HEK293 (cell line): ENCODE measurements at regions not wholly inside any gene's neighbourhood (a gene's known extent, or its start where the extent isn't known, plus 50 kb on each side); places are given as distances from the start of the nearest gene placed in this dataset.

Experiments
- CTCF ChIA-PET: fragments of 350-600 bp; formaldehyde crosslinking; extraction: SDS; loops from one replicate; lab custom pipeline; 2021; ENCODE audit warnings: antibody characterized with exemption; lab: Yijun Ruan, JAX
- POLR2A ChIA-PET: fragments of 300-600 bp; formaldehyde crosslinking; extraction: SDS; loops from one replicate; lab custom pipeline; 2020; ENCODE audit warnings: antibody characterized with exemption, inconsistent platforms; lab: Yijun Ruan, JAX
- H3K27ac ChIP-seq: fragments of 200-500 bp; sonication (Bioruptor generic); 2 replicates; pipeline ENCODE4 v1.5.1; 2014; ENCODE audit warnings: low read depth, low read length, control low read depth, inconsistent platforms; ENCODE audit errors: extremely low read depth
- H3K36me3 ChIP-seq, 2 experiments: fragments of 200-500 bp in 1 of 2; sonication (Bioruptor generic) in 1 of 2; 1 replicate in 1 of 2; 2 replicates in 1 of 2; pipeline ENCODE4 v1.5.1; 2014 to 2017; ENCODE audit warnings: inconsistent platforms in 2 of 2, low read length in 2 of 2; ENCODE audit not compliant: control insufficient read depth in 2 of 2, insufficient read depth in 1 of 2
- H3K4me1 ChIP-seq: fragments of 200-500 bp; sonication (Bioruptor generic); 2 replicates; pipeline ENCODE4 v1.5.1; 2014; ENCODE audit warnings: mild to moderate bottlenecking, low read length, inconsistent platforms; ENCODE audit not compliant: control insufficient read depth, insufficient read depth
- H3K4me3 ChIP-seq: 2 replicates; pipeline ENCODE4 v1.5.1; 2011; ENCODE audit warnings: low read depth, mild to moderate bottlenecking, control low read depth, low read length, moderate library complexity
- H3K9me3 ChIP-seq: fragments of 200-500 bp; sonication (Bioruptor generic); 2 replicates; pipeline ENCODE4 v1.5.1; 2014; ENCODE audit warnings: low read depth, low read length, inconsistent platforms; ENCODE audit not compliant: control insufficient read depth, insufficient read depth
- GFI1B ChIP-seq: fragments of 450-650 bp; formaldehyde crosslinking; IDR thresholded peaks from 2 replicates; pipeline ENCODE4 v1.5.1; 2016; ENCODE audit warnings: missing biosample characterization, missing genetic modification characterization
- OSR2 ChIP-seq: fragments of 450-650 bp; formaldehyde crosslinking; IDR thresholded peaks from 2 replicates; pipeline ENCODE4 v1.5.1; 2016; ENCODE audit warnings: missing biosample characterization, missing genetic modification characterization
- SALL2 ChIP-seq: fragments of 450-650 bp; formaldehyde crosslinking; IDR thresholded peaks from 2 replicates; pipeline ENCODE4 v1.5.0; 2017; ENCODE audit warnings: missing biosample characterization, mild to moderate bottlenecking, missing genetic modification characterization, borderline replicate concordance
- TCF7L2 ChIP-seq: IDR thresholded peaks from 2 replicates; pipeline ENCODE4 v1.6.1; 2011; ENCODE audit warnings: low read depth, mild to moderate bottlenecking, inconsistent platforms, low read length, moderate library complexity, borderline replicate concordance
- YY1 ChIP-seq: fragments of 450-650 bp; formaldehyde crosslinking; IDR thresholded peaks from 2 replicates; pipeline ENCODE4 v1.5.1; 2018; ENCODE audit warnings: missing biosample characterization, missing genetic modification characterization
- ZBTB17 ChIP-seq: fragments of 450-650 bp; formaldehyde crosslinking; IDR thresholded peaks from 2 replicates; pipeline ENCODE4 v1.5.1; 2016; ENCODE audit warnings: missing biosample characterization, missing genetic modification characterization
- ZBTB7A ChIP-seq: fragments of 450-650 bp; formaldehyde crosslinking; IDR thresholded peaks from 2 replicates; pipeline ENCODE4 v1.5.1; 2016; ENCODE audit warnings: low read depth, missing biosample characterization, missing genetic modification characterization
- ZNF16 ChIP-seq: fragments of 450-650 bp; formaldehyde crosslinking; IDR thresholded peaks from 2 replicates; pipeline ENCODE4 v1.5.1; 2016; ENCODE audit warnings: low read depth, missing biosample characterization, missing genetic modification characterization
- ZNF184 ChIP-seq: fragments of 450-650 bp; IDR thresholded peaks from 2 replicates; pipeline ENCODE4 v1.5.1; 2018; ENCODE audit warnings: missing biosample characterization, mild to moderate bottlenecking, missing genetic modification characterization
- ZNF404 ChIP-seq: fragments of 450-650 bp; formaldehyde crosslinking; IDR thresholded peaks from 2 replicates; pipeline ENCODE4 v1.5.1; 2017; ENCODE audit warnings: missing biosample characterization, missing genetic modification characterization
- ZNF529 ChIP-seq: fragments of 450-650 bp; formaldehyde crosslinking; IDR thresholded peaks from 2 replicates; pipeline ENCODE4 v1.5.1; 2017; ENCODE audit warnings: missing genetic modification characterization, missing biosample characterization; ENCODE audit not compliant: insufficient replicate concordance
- ZNF530 ChIP-seq: fragments of 450-650 bp; formaldehyde crosslinking; IDR thresholded peaks from 2 replicates; pipeline ENCODE4 v1.5.1; 2016; ENCODE audit warnings: low read depth, missing biosample characterization, missing genetic modification characterization
- ZNF596 ChIP-seq: fragments of 450-650 bp; IDR thresholded peaks from 2 replicates; pipeline ENCODE4 v1.5.0; 2018; ENCODE audit warnings: missing biosample characterization, mild to moderate bottlenecking, missing genetic modification characterization, moderate library complexity
- ZNF701 ChIP-seq: fragments of 450-650 bp; formaldehyde crosslinking; IDR thresholded peaks from 2 replicates; pipeline ENCODE4 v1.5.1; 2016; ENCODE audit warnings: missing biosample characterization, missing genetic modification characterization
- ZNF768 ChIP-seq: fragments of 450-650 bp; formaldehyde crosslinking; IDR thresholded peaks from 2 replicates; pipeline ENCODE4 v1.5.1; 2018; ENCODE audit warnings: missing biosample characterization, mild to moderate bottlenecking, missing genetic modification characterization
- ZNF843 ChIP-seq: fragments of 450-650 bp; formaldehyde crosslinking; IDR thresholded peaks from 2 replicates; pipeline ENCODE4 v1.5.1; 2016; ENCODE audit warnings: missing biosample characterization, missing genetic modification characterization
- ZXDB ChIP-seq: fragments of 450-650 bp; formaldehyde crosslinking; IDR thresholded peaks from 2 replicates; pipeline ENCODE4 v1.5.1; 2016; ENCODE audit warnings: missing biosample characterization, missing genetic modification characterization
- TF ChIP-seq, protein P1 (sequence below): fragments of 450-650 bp; formaldehyde crosslinking; IDR thresholded peaks from 2 replicates; pipeline ENCODE4 v1.5.1; 2017; ENCODE audit warnings: missing biosample characterization, missing genetic modification characterization
- TF ChIP-seq, protein P2 (sequence below): fragments of 450-650 bp; formaldehyde crosslinking; IDR thresholded peaks from 2 replicates; pipeline ENCODE4 v1.5.1; 2016; ENCODE audit warnings: missing biosample characterization, missing genetic modification characterization
- TF ChIP-seq, protein P3 (sequence below): fragments of 450-650 bp; formaldehyde crosslinking; IDR thresholded peaks from 2 replicates; pipeline ENCODE4 v1.5.1; 2016; ENCODE audit warnings: missing biosample characterization, missing genetic modification characterization
- TF ChIP-seq, protein P4 (sequence below): fragments of 450-650 bp; formaldehyde crosslinking; IDR thresholded peaks from 2 replicates; pipeline ENCODE4 v1.5.1; 2016; ENCODE audit warnings: missing biosample characterization, missing genetic modification characterization

DNA sequence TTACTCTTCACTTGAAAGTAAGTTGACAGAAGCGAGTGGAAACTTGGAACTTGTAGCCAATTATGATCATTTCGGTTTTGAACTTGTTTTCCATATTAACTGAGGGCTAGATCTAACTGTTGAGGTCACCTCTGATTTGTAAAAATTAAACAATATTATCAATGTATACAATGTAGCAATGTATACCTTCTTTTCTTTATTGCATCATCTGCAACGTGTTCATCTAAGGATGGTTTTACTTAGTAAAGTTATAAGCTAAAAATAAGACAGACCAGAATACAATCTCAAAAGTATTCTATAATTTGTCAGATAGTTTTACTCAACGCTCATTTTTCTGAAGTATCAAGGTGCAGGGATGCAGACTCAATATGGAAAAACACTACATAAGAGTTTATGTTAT, 435.0 kb upstream of the TNP1 start:
- CTCF ChIA-PET = interaction anchor here (0.6 to 1.0 kb wide), 2 partner anchors 216 to 254 kb away, joined by 3 to 7 read pairs; no protein-coding TSS in a partner anchor
- no peak for TF ChIP-seq ZNF701 (tag by site-specific recombination)
- peaks cover 7% of the 10 kb centered on the region for H3K4me1 ChIP-seq
- H3K36me3 ChIP-seq = no peaks in the 10 kb centered on the region
- no peak overlapping the region for H3K27ac ChIP-seq
- POLR2A ChIA-PET = no interaction called here
- no peaks in the 10 kb centered on the region; the same call in 1 of the 2 replicates for H3K9me3 ChIP-seq
- no peak overlapping the region for H3K4me3 ChIP-seq

DNA sequence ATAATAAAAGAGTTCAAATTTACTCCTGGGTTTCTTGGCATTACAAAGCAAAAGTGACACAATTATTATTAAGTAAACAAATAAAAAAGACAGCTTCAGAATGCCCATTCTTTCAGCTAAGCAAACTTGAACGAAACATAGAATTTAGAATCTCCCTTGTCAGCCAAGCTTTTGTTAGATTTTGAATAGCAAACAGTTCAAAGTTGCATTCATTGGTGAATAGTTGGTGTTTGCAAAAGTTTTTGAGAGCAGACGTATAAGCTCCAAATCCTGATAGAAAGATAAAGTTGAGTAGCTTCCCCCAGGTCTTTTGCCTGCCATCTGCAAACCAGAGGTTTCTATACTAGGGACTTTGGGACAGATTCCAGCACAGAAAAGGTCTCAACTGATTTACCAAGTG, 434.3 kb upstream of the TNP1 start:
- POLR2A ChIA-PET = no interaction called here
- H3K4me3 ChIP-seq = no peak overlapping the region
- no peaks in the 10 kb centered on the region for H3K36me3 ChIP-seq
- TF ChIP-seq, protein P1, sequence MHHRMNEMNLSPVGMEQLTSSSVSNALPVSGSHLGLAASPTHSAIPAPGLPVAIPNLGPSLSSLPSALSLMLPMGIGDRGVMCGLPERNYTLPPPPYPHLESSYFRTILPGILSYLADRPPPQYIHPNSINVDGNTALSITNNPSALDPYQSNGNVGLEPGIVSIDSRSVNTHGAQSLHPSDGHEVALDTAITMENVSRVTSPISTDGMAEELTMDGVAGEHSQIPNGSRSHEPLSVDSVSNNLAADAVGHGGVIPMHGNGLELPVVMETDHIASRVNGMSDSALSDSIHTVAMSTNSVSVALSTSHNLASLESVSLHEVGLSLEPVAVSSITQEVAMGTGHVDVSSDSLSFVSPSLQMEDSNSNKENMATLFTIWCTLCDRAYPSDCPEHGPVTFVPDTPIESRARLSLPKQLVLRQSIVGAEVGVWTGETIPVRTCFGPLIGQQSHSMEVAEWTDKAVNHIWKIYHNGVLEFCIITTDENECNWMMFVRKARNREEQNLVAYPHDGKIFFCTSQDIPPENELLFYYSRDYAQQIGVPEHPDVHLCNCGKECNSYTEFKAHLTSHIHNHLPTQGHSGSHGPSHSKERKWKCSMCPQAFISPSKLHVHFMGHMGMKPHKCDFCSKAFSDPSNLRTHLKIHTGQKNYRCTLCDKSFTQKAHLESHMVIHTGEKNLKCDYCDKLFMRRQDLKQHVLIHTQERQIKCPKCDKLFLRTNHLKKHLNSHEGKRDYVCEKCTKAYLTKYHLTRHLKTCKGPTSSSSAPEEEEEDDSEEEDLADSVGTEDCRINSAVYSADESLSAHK (tag by site-specific recombination) = no peak
- TF ChIP-seq ZBTB17 (tag by site-specific recombination) = no peak
- TF ChIP-seq ZNF184 = no peak
- TF ChIP-seq ZNF596 = no peak
- no peak for TF ChIP-seq ZNF404
- no peak for TF ChIP-seq GFI1B (tag by site-specific recombination)
- TF ChIP-seq OSR2 (tag by site-specific recombination) = no peak
- no peak for TF ChIP-seq ZNF530 (tag by site-specific recombination)
- TF ChIP-seq, protein P2, sequence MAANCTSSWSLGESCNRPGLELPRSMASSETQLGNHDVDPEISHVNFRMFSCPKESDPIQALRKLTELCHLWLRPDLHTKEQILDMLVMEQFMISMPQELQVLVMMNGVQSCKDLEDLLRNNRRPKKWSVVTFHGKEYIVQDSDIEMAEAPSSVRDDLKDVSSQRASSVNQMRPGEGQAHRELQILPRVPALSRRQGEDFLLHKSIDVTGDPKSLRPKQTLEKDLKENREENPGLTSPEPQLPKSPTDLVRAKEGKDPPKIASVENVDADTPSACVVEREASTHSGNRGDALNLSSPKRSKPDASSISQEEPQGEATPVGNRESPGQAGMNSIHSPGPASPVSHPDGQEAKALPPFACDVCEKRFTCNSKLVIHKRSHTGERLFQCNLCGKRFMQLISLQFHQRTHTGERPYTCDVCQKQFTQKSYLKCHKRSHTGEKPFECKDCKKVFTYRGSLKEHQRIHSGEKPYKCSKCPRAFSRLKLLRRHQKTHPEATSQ = no peak
- no peak for TF ChIP-seq ZNF843
- no peak for TF ChIP-seq ZXDB (tag by site-specific recombination)
- no peak for TF ChIP-seq ZNF768 (tag by site-specific recombination)
- TF ChIP-seq ZNF529 = no peak
- TF ChIP-seq, protein P3, sequence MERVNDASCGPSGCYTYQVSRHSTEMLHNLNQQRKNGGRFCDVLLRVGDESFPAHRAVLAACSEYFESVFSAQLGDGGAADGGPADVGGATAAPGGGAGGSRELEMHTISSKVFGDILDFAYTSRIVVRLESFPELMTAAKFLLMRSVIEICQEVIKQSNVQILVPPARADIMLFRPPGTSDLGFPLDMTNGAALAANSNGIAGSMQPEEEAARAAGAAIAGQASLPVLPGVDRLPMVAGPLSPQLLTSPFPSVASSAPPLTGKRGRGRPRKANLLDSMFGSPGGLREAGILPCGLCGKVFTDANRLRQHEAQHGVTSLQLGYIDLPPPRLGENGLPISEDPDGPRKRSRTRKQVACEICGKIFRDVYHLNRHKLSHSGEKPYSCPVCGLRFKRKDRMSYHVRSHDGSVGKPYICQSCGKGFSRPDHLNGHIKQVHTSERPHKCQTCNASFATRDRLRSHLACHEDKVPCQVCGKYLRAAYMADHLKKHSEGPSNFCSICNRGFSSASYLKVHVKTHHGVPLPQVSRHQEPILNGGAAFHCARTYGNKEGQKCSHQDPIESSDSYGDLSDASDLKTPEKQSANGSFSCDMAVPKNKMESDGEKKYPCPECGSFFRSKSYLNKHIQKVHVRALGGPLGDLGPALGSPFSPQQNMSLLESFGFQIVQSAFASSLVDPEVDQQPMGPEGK = no peak
- TF ChIP-seq TCF7L2 = no peak
- no peak for TF ChIP-seq YY1 (tag by site-specific recombination)
- no peak for TF ChIP-seq ZNF16 (tag by site-specific recombination)
- TF ChIP-seq, all 188 proteins: peak for 0
- CTCF ChIA-PET = interaction anchor here (1.0 kb wide), 1 partner anchor 216 kb away, joined by 7 read pairs; no protein-coding TSS in a partner anchor
- H3K4me1 ChIP-seq = peaks cover 13% of the 10 kb centered on the region
- no peak overlapping the region for H3K27ac ChIP-seq
- H3K9me3 ChIP-seq = no peaks in the 10 kb centered on the region; the same call in 1 of the 2 replicates

DNA sequence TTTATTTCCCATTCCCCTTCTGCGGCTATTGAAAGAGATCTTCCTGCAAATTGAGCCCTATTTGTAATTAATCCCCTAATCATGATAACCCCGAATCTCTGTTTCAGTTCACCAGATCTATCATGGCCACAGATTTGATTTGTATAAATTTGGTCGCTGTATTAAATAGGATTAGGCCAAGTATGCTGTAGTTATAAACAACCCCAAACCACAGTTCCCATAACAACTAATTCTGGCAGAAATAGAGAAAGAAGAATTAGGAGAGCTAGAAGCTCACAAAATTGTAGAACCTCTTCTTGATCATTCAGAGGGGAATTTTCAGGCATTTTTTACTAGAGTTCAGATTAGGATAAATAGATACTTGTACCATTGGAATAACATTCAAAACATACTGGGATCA, 433.7 kb upstream of the TNP1 start:
- POLR2A ChIA-PET = no interaction called here
- peaks cover 16% of the 10 kb centered on the region for H3K4me1 ChIP-seq
- TF ChIP-seq ZBTB7A (tag by site-specific recombination) = no peak
- TF ChIP-seq SALL2 (tag by site-specific recombination) = no peak
- TF ChIP-seq, protein P4, sequence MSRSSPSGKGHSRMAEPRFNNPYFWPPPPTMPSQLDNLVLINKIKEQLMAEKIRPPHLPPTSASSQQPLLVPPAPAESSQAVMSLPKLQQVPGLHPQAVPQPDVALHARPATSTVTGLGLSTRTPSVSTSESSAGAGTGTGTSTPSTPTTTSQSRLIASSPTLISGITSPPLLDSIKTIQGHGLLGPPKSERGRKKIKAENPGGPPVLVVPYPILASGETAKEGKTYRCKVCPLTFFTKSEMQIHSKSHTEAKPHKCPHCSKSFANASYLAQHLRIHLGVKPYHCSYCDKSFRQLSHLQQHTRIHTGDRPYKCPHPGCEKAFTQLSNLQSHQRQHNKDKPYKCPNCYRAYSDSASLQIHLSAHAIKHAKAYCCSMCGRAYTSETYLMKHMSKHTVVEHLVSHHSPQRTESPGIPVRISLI (tag by site-specific recombination) = no peak

More for the DNA sequence above, 433.7 kb upstream of the TNP1 start:
- Histone ChIP-seq H3K27ac (no peak overlapping the region), H3K4me3 (no peak overlapping the region), H3K36me3 (no peaks in the 10 kb centered on the region), H3K9me3 (no peaks in the 10 kb centered on the region; the same call in 1 of the 2 replicates)
- CTCF ChIA-PET = interaction anchor here (1.0 kb wide), 1 partner anchor 217 kb away, joined by 7 read pairs; no protein-coding TSS in a partner anchor
